Tibial nerve (tissue), 3 donors: ENCODE measurements at regions not wholly inside any gene's neighbourhood (a gene's known extent, or its start where the extent isn't known, plus 50 kb on each side); places are given as distances from the start of the nearest gene placed in this dataset.

Source experiments
- POLR2A ChIP-seq, 2 donors: fragments of 450-650 bp; IDR thresholded peaks; one replicate each; pipeline ENCODE4 v1.6.1; 2017; ENCODE audit warnings: antibody characterized with exemption in 2 of 2, mild to moderate bottlenecking in 2 of 2, moderate library complexity in 2 of 2
- TF ChIP-seq, protein P1 (sequence below), 5 experiments: fragments of 200-600 bp in 3 of 5; fragments of 450-650 bp in 2 of 5; sonication (generic) in 3 of 5; IDR thresholded peaks; one replicate each; pipeline ENCODE4 v1.5.1; 2016 to 2019; ENCODE audit warnings: antibody characterized with exemption in 5 of 5, mild to moderate bottlenecking in 3 of 5, moderate library complexity in 2 of 5

DNA sequence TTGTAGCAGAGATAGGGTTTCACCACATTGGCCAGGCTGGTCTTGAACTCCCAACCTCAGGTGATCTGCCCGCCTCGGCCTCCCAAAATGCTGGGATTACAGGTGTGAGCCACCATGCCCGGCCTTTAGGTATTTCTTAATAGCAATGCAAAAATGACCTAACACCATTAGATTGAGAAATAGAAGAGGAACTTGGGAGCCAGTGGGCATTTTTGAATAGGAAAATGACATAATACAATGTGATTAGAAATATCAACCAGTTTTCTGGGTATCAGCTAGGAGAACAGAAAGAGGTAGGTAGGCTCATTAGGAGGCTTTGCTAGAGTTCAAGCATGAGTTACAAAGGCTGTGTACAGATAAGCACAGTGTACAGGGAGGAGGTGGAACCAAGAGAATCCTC lies 101.8 kb upstream of the TBC1D5 start:
- TF ChIP-seq, protein P1, sequence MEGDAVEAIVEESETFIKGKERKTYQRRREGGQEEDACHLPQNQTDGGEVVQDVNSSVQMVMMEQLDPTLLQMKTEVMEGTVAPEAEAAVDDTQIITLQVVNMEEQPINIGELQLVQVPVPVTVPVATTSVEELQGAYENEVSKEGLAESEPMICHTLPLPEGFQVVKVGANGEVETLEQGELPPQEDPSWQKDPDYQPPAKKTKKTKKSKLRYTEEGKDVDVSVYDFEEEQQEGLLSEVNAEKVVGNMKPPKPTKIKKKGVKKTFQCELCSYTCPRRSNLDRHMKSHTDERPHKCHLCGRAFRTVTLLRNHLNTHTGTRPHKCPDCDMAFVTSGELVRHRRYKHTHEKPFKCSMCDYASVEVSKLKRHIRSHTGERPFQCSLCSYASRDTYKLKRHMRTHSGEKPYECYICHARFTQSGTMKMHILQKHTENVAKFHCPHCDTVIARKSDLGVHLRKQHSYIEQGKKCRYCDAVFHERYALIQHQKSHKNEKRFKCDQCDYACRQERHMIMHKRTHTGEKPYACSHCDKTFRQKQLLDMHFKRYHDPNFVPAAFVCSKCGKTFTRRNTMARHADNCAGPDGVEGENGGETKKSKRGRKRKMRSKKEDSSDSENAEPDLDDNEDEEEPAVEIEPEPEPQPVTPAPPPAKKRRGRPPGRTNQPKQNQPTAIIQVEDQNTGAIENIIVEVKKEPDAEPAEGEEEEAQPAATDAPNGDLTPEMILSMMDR (IDR thresholded peaks at IDR 0.05): no peak
- TF ChIP-seq POLR2A (IDR thresholded peaks at IDR 0.05): no peak
